CD8-positive, alpha-beta memory T cell (primary cell): ENCODE measurements at regions not wholly inside any gene's neighbourhood (a gene's known extent, or its start where the extent isn't known, plus 50 kb on each side); places are given as distances from the start of the nearest gene placed in this dataset.

Experiments
- CTCF ChIA-PET: fragments of 350-600 bp; sonication (Branson Sonifier 250); formaldehyde crosslinking; loops from one replicate; lab custom pipeline; 2021; ENCODE audit warnings: antibody characterized with exemption; lab: Charles Lee
- POLR2A ChIA-PET: fragments of 350-600 bp; sonication (Branson Sonifier 250); formaldehyde crosslinking; loops from one replicate; lab custom pipeline; 2021; ENCODE audit warnings: antibody characterized with exemption; lab: Charles Lee
- DNase-seq, 5 donors: peaks; one replicate each; pipeline versions ENCODE4 v3.0.0 to v3.0.0-alpha.2; 2020 to 2022; ENCODE audit warnings: mixed read lengths in 1 of 5
- H3K27ac ChIP-seq: one replicate; pipeline ENCODE4 v1.7.0; 2013; ENCODE audit warnings: low read depth, mild to moderate bottlenecking, low read length, moderate library complexity
- H3K27me3 ChIP-seq: 2 replicates; pipeline ENCODE4 v1.7.0; 2013; ENCODE audit warnings: low read length, mild to moderate bottlenecking; ENCODE audit not compliant: insufficient read depth, poor library complexity, severe bottlenecking
- H3K36me3 ChIP-seq: 2 replicates; pipeline ENCODE4 v1.7.0; 2013; ENCODE audit warnings: mild to moderate bottlenecking, low read length, moderate library complexity; ENCODE audit not compliant: insufficient read depth
- H3K4me1 ChIP-seq: 2 replicates; pipeline ENCODE4 v1.7.0; 2013; ENCODE audit warnings: mild to moderate bottlenecking, low read length, moderate library complexity; ENCODE audit not compliant: insufficient read depth
- H3K4me3 ChIP-seq: 2 replicates; pipeline ENCODE4 v1.7.0; 2013; ENCODE audit warnings: mild to moderate bottlenecking, low read length
- H3K9me3 ChIP-seq: 2 replicates; pipeline ENCODE4 v1.7.0; 2013; ENCODE audit warnings: mild to moderate bottlenecking, low read length
- H3K27ac Mint-ChIP-seq, 8 donors: one replicate each; pipeline ENCODE4 v1.8.0; 2020 to 2021; ENCODE audit warnings: mixed read lengths in 8 of 8, mild to moderate bottlenecking in 6 of 8, inconsistent platforms in 3 of 8, moderate library complexity in 3 of 8
- H3K27me3 Mint-ChIP-seq, 2 donors: one replicate each; pipeline ENCODE4 v1.8.0; 2020 to 2021; ENCODE audit warnings: mixed read lengths in 2 of 2, mild to moderate bottlenecking in 1 of 2, moderate library complexity in 1 of 2
- H3K36me3 Mint-ChIP-seq, 3 donors: one replicate each; pipeline ENCODE4 v1.8.0; 2020 to 2021; ENCODE audit warnings: mixed read lengths in 3 of 3, inconsistent platforms in 1 of 3, mild to moderate bottlenecking in 1 of 3
- H3K4me1 Mint-ChIP-seq, 3 donors: one replicate each; pipeline ENCODE4 v1.8.0; 2020 to 2021; ENCODE audit warnings: mixed read lengths in 3 of 3, inconsistent platforms in 1 of 3, mild to moderate bottlenecking in 1 of 3
- H3K4me3 Mint-ChIP-seq, 7 donors: one replicate each; pipeline ENCODE4 v1.8.0; 2020 to 2021; ENCODE audit warnings: mixed read lengths in 7 of 7, mild to moderate bottlenecking in 6 of 7, moderate library complexity in 4 of 7, inconsistent platforms in 2 of 7
- H3K9me3 Mint-ChIP-seq, 5 donors: one replicate each; pipeline ENCODE4 v1.8.0; 2020 to 2022; ENCODE audit warnings: mixed read lengths in 5 of 5, mild to moderate bottlenecking in 3 of 5, moderate library complexity in 2 of 5, inconsistent platforms in 1 of 5

GRCh38 chr3:22360164-22360563 is 609.2 kb upstream of the ZNF385D start:
- Histone ChIP-seq H3K36me3 (no peaks in the 10 kb centered on the region), H3K27me3 (no peaks in the 10 kb centered on the region)
- no peaks in the 10 kb centered on the region for H3K36me3 Mint-ChIP-seq

GRCh38 chr3:22360970-22361369 is 610.0 kb upstream of the ZNF385D start:
- Mint-ChIP-seq H3K36me3 (no peaks in the 10 kb centered on the region), H3K27me3 (no peaks in the 10 kb centered on the region), H3K27ac (no peak overlapping the region), H3K4me3 (no peak overlapping the region), H3K4me1 (no peaks in the 10 kb centered on the region), H3K9me3 (peaks cover 0 to 28% (median 9%) of the 10 kb centered on the region in 5 donors)
- no peak overlapping the region for H3K27ac ChIP-seq
- H3K9me3 ChIP-seq, result no peaks in the 10 kb centered on the region
- no peaks in the 10 kb centered on the region for H3K4me1 ChIP-seq
- ChIA-PET POLR2A (no interaction called here), CTCF (no interaction called here)
- H3K36me3 ChIP-seq, result no peaks in the 10 kb centered on the region
- no peak overlapping the region for H3K4me3 ChIP-seq
- H3K27me3 ChIP-seq, result no peaks in the 10 kb centered on the region
- no peak for DNase-seq

More at GRCh38 chr3:22360164-22360563, 609.2 kb upstream of the ZNF385D start:
- Mint-ChIP-seq H3K27me3 (no peaks in the 10 kb centered on the region), H3K4me3 (no peak overlapping the region), H3K27ac (no peak overlapping the region), H3K4me1 (no peaks in the 10 kb centered on the region), H3K9me3 (peaks cover 0 to 24% (median 8%) of the 10 kb centered on the region in 5 donors)
- no peak overlapping the region for H3K27ac ChIP-seq
- no peak for DNase-seq
- H3K4me1 ChIP-seq, result no peaks in the 10 kb centered on the region
- no peaks in the 10 kb centered on the region for H3K9me3 ChIP-seq
- ChIA-PET POLR2A (no interaction called here), CTCF (no interaction called here)
- H3K4me3 ChIP-seq, result no peak overlapping the region

- no peak overlapping the region for H3K27ac ChIP-seq
- H3K4me3 ChIP-seq, result no peak overlapping the region
- H3K27me3 ChIP-seq, result no peaks in the 10 kb centered on the region
- Mint-ChIP-seq H3K27ac (no peak overlapping the region), H3K36me3 (no peaks in the 10 kb centered on the region), H3K4me1 (no peaks in the 10 kb centered on the region), H3K27me3 (no peaks in the 10 kb centered on the region), H3K4me3 (no peak overlapping the region), H3K9me3 (peaks cover 0 to 22% (median 10%) of the 10 kb centered on the region in 5 donors)
- no peak for DNase-seq
- H3K9me3 ChIP-seq, result no peaks in the 10 kb centered on the region
- ChIA-PET CTCF (no interaction called here), POLR2A (no interaction called here)
- H3K36me3 ChIP-seq, result no peaks in the 10 kb centered on the region
- H3K4me1 ChIP-seq, result no peaks in the 10 kb centered on the region
Measured at GRCh38 chr3:22361521-22361920, 610.5 kb upstream of the ZNF385D start.

- no peaks in the 10 kb centered on the region for H3K4me1 Mint-ChIP-seq
- H3K27me3 Mint-ChIP-seq, result no peaks in the 10 kb centered on the region
- CTCF ChIA-PET, result no interaction called here
Measured at GRCh38 chr3:22364851-22365250, 613.8 kb upstream of the ZNF385D start.

GRCh38 chr3:22366781-22367180 is 615.8 kb upstream of the ZNF385D start:
- peaks cover 0 to 42% (median 11%) of the 10 kb centered on the region in 5 donors for H3K9me3 Mint-ChIP-seq
- no peak overlapping the region for H3K27ac Mint-ChIP-seq
- H3K4me1 Mint-ChIP-seq, result no peaks in the 10 kb centered on the region
- peaks cover 0 to 4% of the 10 kb centered on the region in 2 donors for H3K27me3 Mint-ChIP-seq
- no peak overlapping the region for H3K27ac ChIP-seq
- H3K36me3 Mint-ChIP-seq, result no peaks in the 10 kb centered on the region
- H3K36me3 ChIP-seq, result no peaks in the 10 kb centered on the region
- H3K9me3 ChIP-seq, result no peaks in the 10 kb centered on the region
- no peaks in the 10 kb centered on the region for H3K4me1 ChIP-seq
- H3K27me3 ChIP-seq, result no peaks in the 10 kb centered on the region
- ChIA-PET CTCF (no interaction called here), POLR2A (no interaction called here)
- no peak overlapping the region for H3K4me3 ChIP-seq
- no peak for DNase-seq
- no peak overlapping the region for H3K4me3 Mint-ChIP-seq

More at GRCh38 chr3:22364851-22365250, 613.8 kb upstream of the ZNF385D start:
- H3K27me3 ChIP-seq, result no peaks in the 10 kb centered on the region
- no peak overlapping the region for H3K27ac ChIP-seq
- H3K36me3 ChIP-seq, result no peaks in the 10 kb centered on the region
- no peaks in the 10 kb centered on the region for H3K4me1 ChIP-seq
- no peaks in the 10 kb centered on the region for H3K36me3 Mint-ChIP-seq
- no peak overlapping the region for H3K27ac Mint-ChIP-seq
- POLR2A ChIA-PET, result no interaction called here
- H3K9me3 ChIP-seq, result no peaks in the 10 kb centered on the region
- no peak for DNase-seq
- no peak overlapping the region for H3K4me3 Mint-ChIP-seq
- H3K9me3 Mint-ChIP-seq, result peaks cover 0 to 39% (median 7%) of the 10 kb centered on the region in 5 donors
- no peak overlapping the region for H3K4me3 ChIP-seq

- Histone ChIP-seq H3K27me3 (no peaks in the 10 kb centered on the region), H3K27ac (no peak overlapping the region), H3K4me1 (no peaks in the 10 kb centered on the region), H3K4me3 (no peak overlapping the region), H3K36me3 (no peaks in the 10 kb centered on the region), H3K9me3 (no peaks in the 10 kb centered on the region)
- ChIA-PET POLR2A (no interaction called here), CTCF (no interaction called here)
- H3K9me3 Mint-ChIP-seq, result peaks cover 5 to 34% (median 14%) of the 10 kb centered on the region in 5 donors
- peaks cover 4 to 6% of the 10 kb centered on the region in 2 donors for H3K27me3 Mint-ChIP-seq
- H3K4me1 Mint-ChIP-seq, result no peaks in the 10 kb centered on the region
- no peak overlapping the region for H3K27ac Mint-ChIP-seq
- no peaks in the 10 kb centered on the region for H3K36me3 Mint-ChIP-seq
- DNase-seq, result no peak
- no peak overlapping the region for H3K4me3 Mint-ChIP-seq
Measured at GRCh38 chr3:22371036-22371435, 620.0 kb upstream of the ZNF385D start.

- H3K4me3 ChIP-seq, result no peak overlapping the region
- ChIA-PET CTCF (no interaction called here), POLR2A (no interaction called here)
- H3K27me3 Mint-ChIP-seq, result peaks cover 4 to 6% of the 10 kb centered on the region in 2 donors
- H3K4me1 ChIP-seq, result no peaks in the 10 kb centered on the region
- no peaks in the 10 kb centered on the region for H3K9me3 ChIP-seq
- no peaks in the 10 kb centered on the region for H3K36me3 ChIP-seq
- H3K27ac ChIP-seq, result no peak overlapping the region
- peaks cover 6 to 34% (median 14%) of the 10 kb centered on the region in 5 donors for H3K9me3 Mint-ChIP-seq
- H3K36me3 Mint-ChIP-seq, result no peaks in the 10 kb centered on the region
- no peak overlapping the region for H3K4me3 Mint-ChIP-seq
- H3K4me1 Mint-ChIP-seq, result no peaks in the 10 kb centered on the region
- no peak overlapping the region for H3K27ac Mint-ChIP-seq
- no peaks in the 10 kb centered on the region for H3K27me3 ChIP-seq
- DNase-seq, result no peak
Measured at GRCh38 chr3:22371607-22372291, 620.7 kb upstream of the ZNF385D start.

- Histone ChIP-seq H3K9me3 (no peaks in the 10 kb centered on the region), H3K27me3 (no peaks in the 10 kb centered on the region), H3K4me3 (no peak overlapping the region), H3K36me3 (no peaks in the 10 kb centered on the region), H3K27ac (no peak overlapping the region), H3K4me1 (no peaks in the 10 kb centered on the region)
- Mint-ChIP-seq H3K9me3 (peaks cover 6 to 32% (median 14%) of the 10 kb centered on the region in 5 donors), H3K27ac (no peak overlapping the region), H3K4me1 (no peaks in the 10 kb centered on the region), H3K4me3 (no peak overlapping the region), H3K27me3 (peaks cover 4 to 6% of the 10 kb centered on the region in 2 donors), H3K36me3 (no peaks in the 10 kb centered on the region)
- ChIA-PET POLR2A (no interaction called here), CTCF (no interaction called here)
- DNase-seq, result no peak
Measured at GRCh38 chr3:22372292-22373062, 621.5 kb upstream of the ZNF385D start.
